ENCODE measurements at regions not wholly inside any gene's neighbourhood (a gene's known extent, or its start where the extent isn't known, plus 50 kb on each side); places are given as distances from the start of the nearest gene placed in this dataset.
"Not testable (repeated sequence)": the region's sequence is repeated elsewhere in the genome, so short reads cannot be mapped to it uniquely, and the experiment has no call there.

GRCh38 chr18:66103550-66103949 lies 352.7 kb downstream of the CDH7 start:
- Mint-ChIP-seq H3K27me3 (ENCODE audit: low read depth in 3 of 3) (peaks cover 0 to 2% (median 0%) of the 10 kb centered on the region in 3 donors), H3K4me3 (no peak overlapping the region), H3K4me1 (no peaks in the 10 kb centered on the region), H3K9me3 (peaks cover 2 to 32% (median 11%) of the 10 kb centered on the region in 6 donors), H3K36me3 (no peaks in the 10 kb centered on the region), H3K27ac (no peak overlapping the region)
- no peak for DNase-seq

- peaks cover 5 to 37% (median 9%) of the 10 kb centered on the region in 6 donors for H3K9me3 Mint-ChIP-seq
- H3K4me1 Mint-ChIP-seq, result no peaks in the 10 kb centered on the region
- H3K27ac Mint-ChIP-seq, result no peak overlapping the region
- peaks cover 0 to 2% (median 0%) of the 10 kb centered on the region in 3 donors for H3K27me3 Mint-ChIP-seq (ENCODE audit: low read depth in 3 of 3)
- no peak overlapping the region for H3K4me3 Mint-ChIP-seq
- DNase-seq, result no peak
- no peaks in the 10 kb centered on the region for H3K36me3 Mint-ChIP-seq
Measured at GRCh38 chr18:66083078-66083477, 332.3 kb downstream of the CDH7 start.

GRCh38 chr18:66078925-66079800 lies 328.4 kb downstream of the CDH7 start:
- Mint-ChIP-seq H3K4me3 (no peak overlapping the region), H3K4me1 (no peaks in the 10 kb centered on the region)
- DNase-seq, result no peak

GRCh38 chr18:66077066-66077465 lies 326.3 kb downstream of the CDH7 start:
- Mint-ChIP-seq H3K9me3 (peaks cover 11 to 51% (median 27%) of the 10 kb centered on the region in 6 donors), H3K4me1 (no peaks in the 10 kb centered on the region), H3K27me3 (ENCODE audit: low read depth in 3 of 3) (peaks cover 0 to 2% (median 0%) of the 10 kb centered on the region in 3 donors), H3K36me3 (peaks cover 0 to 6% (median 0%) of the 10 kb centered on the region in 3 donors), H3K27ac (no peak overlapping the region), H3K4me3 (no peak overlapping the region)
- DNase-seq, result no peak

More at GRCh38 chr18:66078925-66079800, 328.4 kb downstream of the CDH7 start:
- peaks cover 9 to 40% (median 15%) of the 10 kb centered on the region in 6 donors for H3K9me3 Mint-ChIP-seq
- H3K27me3 Mint-ChIP-seq (ENCODE audit: low read depth in 3 of 3), result peaks cover 0 to 2% (median 0%) of the 10 kb centered on the region in 3 donors
- peaks cover 0 to 6% (median 0%) of the 10 kb centered on the region in 3 donors for H3K36me3 Mint-ChIP-seq
- no peak overlapping the region for H3K27ac Mint-ChIP-seq

- H3K27me3 Mint-ChIP-seq (ENCODE audit: low read depth in 3 of 3), result peaks cover 0 to 1% (median 1%) of the 10 kb centered on the region in 3 donors
- no peak overlapping the region for H3K4me3 Mint-ChIP-seq
- peaks cover 7 to 42% (median 12%) of the 10 kb centered on the region in 6 donors for H3K9me3 Mint-ChIP-seq
- DNase-seq, result no peak
- H3K27ac Mint-ChIP-seq, result no peak overlapping the region
- H3K36me3 Mint-ChIP-seq, result no peaks in the 10 kb centered on the region
- no peaks in the 10 kb centered on the region for H3K4me1 Mint-ChIP-seq
Measured at GRCh38 chr18:66066191-66066590, 315.4 kb downstream of the CDH7 start.

GRCh38 chr18:66048406-66048805 lies 297.6 kb downstream of the CDH7 start:
- H3K27me3 Mint-ChIP-seq (ENCODE audit: low read depth in 3 of 3), result no peaks in the 10 kb centered on the region
- H3K27ac Mint-ChIP-seq, result no peak overlapping the region
- no peak overlapping the region for H3K4me3 Mint-ChIP-seq
- peaks cover 6 to 59% (median 26%) of the 10 kb centered on the region in 6 donors for H3K9me3 Mint-ChIP-seq
- H3K36me3 Mint-ChIP-seq, result no peaks in the 10 kb centered on the region
- no peaks in the 10 kb centered on the region for H3K4me1 Mint-ChIP-seq
- no peak for DNase-seq

- Mint-ChIP-seq H3K9me3 (peaks cover 3 to 61% (median 20%) of the 10 kb centered on the region in 6 donors), H3K27me3 (ENCODE audit: low read depth in 3 of 3) (peaks cover 0 to 1% (median 0%) of the 10 kb centered on the region in 3 donors), H3K27ac (no peak overlapping the region), H3K36me3 (no peaks in the 10 kb centered on the region), H3K4me3 (no peak overlapping the region), H3K4me1 (no peaks in the 10 kb centered on the region)
- no peak for DNase-seq
Measured at GRCh38 chr18:66046032-66046602, 295.3 kb downstream of the CDH7 start.

- H3K27ac Mint-ChIP-seq, result no peak overlapping the region
- H3K4me3 Mint-ChIP-seq, result no peak overlapping the region
- peaks cover 0 to 1% (median 0%) of the 10 kb centered on the region in 3 donors for H3K27me3 Mint-ChIP-seq (ENCODE audit: low read depth in 3 of 3)
Measured at GRCh38 chr18:66043009-66043408, 292.2 kb downstream of the CDH7 start.

GRCh38 chr18:66013969-66014368 lies 263.2 kb downstream of the CDH7 start:
- Mint-ChIP-seq H3K27ac (no peak overlapping the region), H3K4me3 (no peak overlapping the region), H3K9me3 (peaks cover 7 to 30% (median 15%) of the 10 kb centered on the region in 6 donors), H3K4me1 (no peaks in the 10 kb centered on the region), H3K36me3 (no peaks in the 10 kb centered on the region), H3K27me3 (ENCODE audit: low read depth in 3 of 3) (no peaks in the 10 kb centered on the region)
- DNase-seq, result no peak

More at GRCh38 chr18:66043009-66043408, 292.2 kb downstream of the CDH7 start:
- no peaks in the 10 kb centered on the region for H3K36me3 Mint-ChIP-seq
- H3K4me1 Mint-ChIP-seq, result no peaks in the 10 kb centered on the region
- peaks cover 0 to 42% (median 10%) of the 10 kb centered on the region in 6 donors for H3K9me3 Mint-ChIP-seq
- no peak for DNase-seq

- no peaks in the 10 kb centered on the region for H3K4me1 Mint-ChIP-seq
- H3K27me3 Mint-ChIP-seq (ENCODE audit: low read depth in 3 of 3), result peaks cover 0 to 1% (median 1%) of the 10 kb centered on the region in 3 donors
- H3K27ac Mint-ChIP-seq, result no peak overlapping the region
- H3K36me3 Mint-ChIP-seq, result no peaks in the 10 kb centered on the region
- H3K9me3 Mint-ChIP-seq, result peaks cover 4 to 30% (median 20%) of the 10 kb centered on the region in 6 donors
- H3K4me3 Mint-ChIP-seq, result no peak overlapping the region
- no peak for DNase-seq
Measured at GRCh38 chr18:66011916-66012315, 261.1 kb downstream of the CDH7 start.

GRCh38 chr18:66005831-66006588 lies 255.2 kb downstream of the CDH7 start:
- Mint-ChIP-seq H3K27me3 (ENCODE audit: low read depth in 3 of 3) (peaks cover 0 to 1% (median 1%) of the 10 kb centered on the region in 3 donors), H3K4me1 (no peaks in the 10 kb centered on the region), H3K36me3 (no peaks in the 10 kb centered on the region), H3K27ac (no peak overlapping the region), H3K4me3 (no peak overlapping the region), H3K9me3 (peaks cover 3 to 58% (median 33%) of the 10 kb centered on the region in 6 donors)
- no peak for DNase-seq

GRCh38 chr18:65998971-65999700 lies 248.3 kb downstream of the CDH7 start:
- not testable (repeated sequence) for H3K4me1 Mint-ChIP-seq; H3K27me3 Mint-ChIP-seq (ENCODE audit: low read depth in 3 of 3); DNase-seq; H3K4me3 Mint-ChIP-seq; H3K27ac Mint-ChIP-seq; H3K36me3 Mint-ChIP-seq
- H3K9me3 Mint-ChIP-seq, result peaks cover 7 to 54% (median 17%) of the 10 kb centered on the region in 6 donors

- Mint-ChIP-seq H3K36me3 (peaks cover 0 to 4% (median 0%) of the 10 kb centered on the region in 3 donors), H3K27ac (no peak overlapping the region), H3K9me3 (peaks cover 2 to 38% (median 10%) of the 10 kb centered on the region in 6 donors), H3K4me3 (no peak overlapping the region), H3K27me3 (ENCODE audit: low read depth in 3 of 3) (peaks cover 0 to 3% (median 0%) of the 10 kb centered on the region in 3 donors), H3K4me1 (peaks cover 0 to 9% of the 10 kb centered on the region in 2 donors)
- DNase-seq, result no peak
Measured at GRCh38 chr18:65995206-65995605, 244.4 kb downstream of the CDH7 start.

Data from immature natural killer cell (primary cell).